ENCODE measurements at regions not wholly inside any gene's neighbourhood (a gene's known extent, or its start where the extent isn't known, plus 50 kb on each side); places are given as distances from the start of the nearest gene placed in this dataset.

DNA sequence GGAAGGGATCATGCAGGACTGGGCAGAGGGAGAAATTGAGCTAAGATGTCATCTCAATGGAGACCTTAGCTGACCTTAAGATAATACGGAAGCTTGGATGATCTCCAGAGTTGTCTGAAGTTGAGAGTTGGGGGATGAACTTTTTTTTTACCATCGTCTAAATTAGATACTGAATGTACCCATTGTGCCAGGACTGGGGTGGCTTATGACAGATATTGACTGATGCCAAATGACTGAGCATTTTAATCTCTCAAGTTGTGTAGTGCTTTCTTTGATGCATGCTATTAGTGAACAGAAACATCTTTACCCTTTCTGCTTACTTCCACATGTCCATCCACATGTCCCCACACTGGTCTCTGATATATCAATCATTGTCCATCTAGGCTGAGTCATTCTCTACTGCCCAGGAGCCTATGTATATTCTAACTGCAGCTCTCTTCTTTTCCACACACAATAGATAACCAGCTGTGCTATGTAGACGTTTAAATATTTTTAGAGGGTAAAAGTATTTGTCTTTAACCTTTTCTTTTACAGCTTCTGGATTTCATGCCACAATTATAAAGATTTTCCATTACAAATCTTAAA is 60.2 kb upstream of the ZKSCAN2 start:
- H3K4me3 ChIP-seq (ENCODE audit: low read depth, low read length): no peak overlapping the region
- H3K27me3 ChIP-seq (ENCODE audit: control insufficient read depth, insufficient read depth, low read length): no peaks in the 10 kb centered on the region
- no peak for DNase-seq (ENCODE audit: low read depth in 4 of 6, low spot score in 6 of 6)
- no peak overlapping the region for H3K27ac ChIP-seq (ENCODE audit: low read depth, low read length)
- H3K9me3 ChIP-seq (ENCODE audit: control insufficient read depth, insufficient read depth, low read length): peaks cover 4% of the 10 kb centered on the region
- no peaks in the 10 kb centered on the region for H3K4me1 ChIP-seq (ENCODE audit: control insufficient read depth, insufficient read depth, low read length)
- no peaks in the 10 kb centered on the region for H3K36me3 ChIP-seq (ENCODE audit: control insufficient read depth, insufficient read depth, low read length)
- WGBS (ENCODE audit: insufficient coverage): 86% methylated on average over 1 of the region's 3 CpGs

DNA sequence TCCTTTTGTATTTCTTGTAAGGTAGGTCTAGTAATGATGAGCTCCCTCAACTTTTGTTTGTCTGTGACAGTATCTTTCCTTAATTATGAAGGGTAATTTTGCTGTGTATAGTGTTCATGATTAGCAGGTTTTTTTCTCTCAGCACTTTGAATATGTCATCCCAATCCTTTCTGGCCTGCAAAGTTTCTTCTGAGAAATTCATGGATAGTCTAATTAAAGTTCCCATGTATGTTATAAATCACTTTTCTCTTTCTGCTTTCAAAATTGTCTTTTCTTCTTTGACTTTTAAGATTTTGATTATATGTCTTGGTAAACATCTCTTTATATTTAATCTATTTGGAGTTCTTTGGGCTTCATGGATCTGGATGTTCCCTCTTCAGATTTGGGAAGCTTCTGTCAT is 54.3 kb upstream of the ZKSCAN2 start:
- Histone ChIP-seq H3K9me3 (ENCODE audit: control insufficient read depth, insufficient read depth, low read length) (peaks cover 7% of the 10 kb centered on the region), H3K27ac (ENCODE audit: low read depth, low read length) (no peak overlapping the region), H3K27me3 (ENCODE audit: control insufficient read depth, insufficient read depth, low read length) (no peaks in the 10 kb centered on the region), H3K4me1 (ENCODE audit: control insufficient read depth, insufficient read depth, low read length) (no peaks in the 10 kb centered on the region), H3K4me3 (ENCODE audit: low read depth, low read length) (no peak overlapping the region), H3K36me3 (ENCODE audit: control insufficient read depth, insufficient read depth, low read length) (no peaks in the 10 kb centered on the region)
- no peak for DNase-seq (ENCODE audit: low read depth in 4 of 6, low spot score in 6 of 6)

DNA sequence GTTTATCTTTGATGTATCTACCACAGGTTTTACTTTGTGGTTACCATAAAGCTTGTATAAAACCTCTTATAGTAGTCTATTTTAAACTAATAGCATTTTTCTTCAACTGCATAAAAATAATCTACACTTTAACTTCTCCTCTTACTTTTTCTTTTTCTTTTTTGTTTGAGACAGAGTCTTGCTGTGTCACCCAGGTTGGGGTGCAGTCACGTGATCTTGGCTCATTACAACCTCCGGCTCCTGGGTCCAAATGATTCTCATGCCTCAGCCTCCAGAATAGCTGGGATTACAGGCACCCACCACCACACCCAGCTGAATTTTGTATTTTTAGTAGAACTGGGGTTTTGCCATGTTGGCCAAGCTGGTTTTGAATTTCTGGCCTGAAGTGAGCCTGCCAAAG is 53.4 kb upstream of the ZKSCAN2 start:
- H3K9me3 ChIP-seq (ENCODE audit: control insufficient read depth, insufficient read depth, low read length): peaks cover 7% of the 10 kb centered on the region
- WGBS (ENCODE audit: insufficient coverage): 100% methylated on average over 1 of the region's 2 CpGs
- H3K27me3 ChIP-seq (ENCODE audit: control insufficient read depth, insufficient read depth, low read length): no peaks in the 10 kb centered on the region
- no peak overlapping the region for H3K4me3 ChIP-seq (ENCODE audit: low read depth, low read length)
- no peaks in the 10 kb centered on the region for H3K36me3 ChIP-seq (ENCODE audit: control insufficient read depth, insufficient read depth, low read length)
- DNase-seq (ENCODE audit: low read depth in 4 of 6, low spot score in 6 of 6): no peak
- H3K4me1 ChIP-seq (ENCODE audit: control insufficient read depth, insufficient read depth, low read length): no peaks in the 10 kb centered on the region
- no peak overlapping the region for H3K27ac ChIP-seq (ENCODE audit: low read depth, low read length)
